Activated CD4-positive, alpha-beta T cell treated with anti-CD3 and anti-CD28 coated beads, Interleukin-2, Interleukin-6, amounts not matched to agents 100 ng/mL and 50 ng/mL, durations not matched to agents 16 hours and 8 hours (primary cell): ENCODE measurements at regions not wholly inside any gene's neighbourhood (a gene's known extent, or its start where the extent isn't known, plus 50 kb on each side); places are given as distances from the start of the nearest gene placed in this dataset.
"Not testable (repeated sequence)": the region's sequence is repeated elsewhere in the genome, so short reads cannot be mapped to it uniquely, and the experiment has no call there.

Experiments
- DNase-seq: peaks from one replicate; pipeline ENCODE4 v3.0.0-alpha.2; 2020

- no peak for DNase-seq
Observed at GRCh38 chrX:25442499-25442898, 426.7 kb upstream of the ARX start.

- no peak for DNase-seq
Observed at GRCh38 chrX:25433307-25433706, 417.5 kb upstream of the ARX start.

- DNase-seq: no peak
Observed at GRCh38 chrX:25432396-25432795, 416.6 kb upstream of the ARX start.

- no peak for DNase-seq
Observed at GRCh38 chrX:25427873-25428555, 412.2 kb upstream of the ARX start.

GRCh38 chrX:25404163-25404562 is 388.4 kb upstream of the ARX start:
- DNase-seq: not testable (repeated sequence)

- no peak for DNase-seq
Observed at GRCh38 chrX:25389266-25389665, 373.5 kb upstream of the ARX start.

GRCh38 chrX:25383196-25383595 is 367.4 kb upstream of the ARX start:
- DNase-seq: no peak

- DNase-seq: no peak
Observed at GRCh38 chrX:25356456-25356855, 340.7 kb upstream of the ARX start.

GRCh38 chrX:25344161-25344936 is 328.6 kb upstream of the ARX start:
- DNase-seq: no peak

- no peak for DNase-seq
Observed at GRCh38 chrX:25343060-25343459, 327.3 kb upstream of the ARX start.

GRCh38 chrX:25337841-25338240 is 322.1 kb upstream of the ARX start:
- DNase-seq: no peak

GRCh38 chrX:25300994-25301393 is 285.2 kb upstream of the ARX start:
- no peak for DNase-seq

GRCh38 chrX:25296850-25297249 is 281.1 kb upstream of the ARX start:
- no peak for DNase-seq

- no peak for DNase-seq
Observed at GRCh38 chrX:25295466-25295865, 279.7 kb upstream of the ARX start.

GRCh38 chrX:25290132-25290531 is 274.4 kb upstream of the ARX start:
- DNase-seq: no peak

GRCh38 chrX:25288676-25289075 is 272.9 kb upstream of the ARX start:
- no peak for DNase-seq

- DNase-seq: no peak
Observed at GRCh38 chrX:25287521-25287920, 271.8 kb upstream of the ARX start.

- DNase-seq: no peak
Observed at GRCh38 chrX:25285598-25285997, 269.8 kb upstream of the ARX start.

- DNase-seq: no peak
Observed at GRCh38 chrX:25279510-25279909, 263.7 kb upstream of the ARX start.

- no peak for DNase-seq
Observed at GRCh38 chrX:25278341-25278740, 262.6 kb upstream of the ARX start.

- DNase-seq: no peak
Observed at GRCh38 chrX:25277574-25277973, 261.8 kb upstream of the ARX start.

GRCh38 chrX:25275159-25275558 is 259.4 kb upstream of the ARX start:
- DNase-seq: no peak

- no peak for DNase-seq
Observed at GRCh38 chrX:25241461-25241860, 225.7 kb upstream of the ARX start.

GRCh38 chrX:25226151-25226550 is 210.4 kb upstream of the ARX start:
- no peak for DNase-seq

- DNase-seq: no peak
Observed at GRCh38 chrX:25219480-25219879, 203.7 kb upstream of the ARX start.
